ENCODE measurements at regions not wholly inside any gene's neighbourhood (a gene's known extent, or its start where the extent isn't known, plus 50 kb on each side); places are given as distances from the start of the nearest gene placed in this dataset.

DNA sequence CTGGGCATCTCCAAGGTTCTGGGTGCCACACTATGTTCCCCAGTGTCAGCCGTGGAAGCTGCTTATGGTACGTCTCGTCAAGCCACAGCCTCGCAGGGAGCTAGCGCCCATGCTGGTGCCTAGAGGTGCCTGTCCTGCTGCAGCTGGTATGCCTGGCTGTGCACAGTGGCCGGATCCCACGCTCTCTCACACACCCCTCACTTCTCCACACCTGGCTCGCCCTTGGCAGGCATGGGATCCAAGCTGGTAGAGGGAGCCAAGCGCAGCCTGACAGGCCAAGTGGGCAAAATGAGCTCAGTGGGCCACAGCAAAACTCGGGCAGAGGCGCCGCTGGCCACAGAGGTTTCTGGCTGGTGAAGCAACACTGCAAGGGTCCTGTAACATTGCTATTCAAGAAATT, 156.1 kb upstream of the RBMS1 start:
- TF ChIP-seq, protein P1, sequence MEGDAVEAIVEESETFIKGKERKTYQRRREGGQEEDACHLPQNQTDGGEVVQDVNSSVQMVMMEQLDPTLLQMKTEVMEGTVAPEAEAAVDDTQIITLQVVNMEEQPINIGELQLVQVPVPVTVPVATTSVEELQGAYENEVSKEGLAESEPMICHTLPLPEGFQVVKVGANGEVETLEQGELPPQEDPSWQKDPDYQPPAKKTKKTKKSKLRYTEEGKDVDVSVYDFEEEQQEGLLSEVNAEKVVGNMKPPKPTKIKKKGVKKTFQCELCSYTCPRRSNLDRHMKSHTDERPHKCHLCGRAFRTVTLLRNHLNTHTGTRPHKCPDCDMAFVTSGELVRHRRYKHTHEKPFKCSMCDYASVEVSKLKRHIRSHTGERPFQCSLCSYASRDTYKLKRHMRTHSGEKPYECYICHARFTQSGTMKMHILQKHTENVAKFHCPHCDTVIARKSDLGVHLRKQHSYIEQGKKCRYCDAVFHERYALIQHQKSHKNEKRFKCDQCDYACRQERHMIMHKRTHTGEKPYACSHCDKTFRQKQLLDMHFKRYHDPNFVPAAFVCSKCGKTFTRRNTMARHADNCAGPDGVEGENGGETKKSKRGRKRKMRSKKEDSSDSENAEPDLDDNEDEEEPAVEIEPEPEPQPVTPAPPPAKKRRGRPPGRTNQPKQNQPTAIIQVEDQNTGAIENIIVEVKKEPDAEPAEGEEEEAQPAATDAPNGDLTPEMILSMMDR (optimal IDR thresholded peaks at IDR 0.05 in 1 of 3, IDR thresholded peaks at IDR 0.05 in 1 of 3, conservative IDR thresholded peaks at IDR 0.05 in 1 of 3; ENCODE audit: extremely low read depth in 1 of 3, insufficient read depth in 2 of 3, low read length in 3 of 3), result no peak
- no peak for TF ChIP-seq EZH2 (IDR thresholded peaks at IDR 0.05; ENCODE audit: low read length)

All from keratinocyte (primary cell).